GM18519 (cell line): ENCODE measurements at regions not wholly inside any gene's neighbourhood (a gene's known extent, or its start where the extent isn't known, plus 50 kb on each side); places are given as distances from the start of the nearest gene placed in this dataset.
"Not testable (repeated sequence)": the region's sequence is repeated elsewhere in the genome, so short reads cannot be mapped to it uniquely, and the experiment has no call there.

Source experiments
- ATAC-seq: cut with Tn5 transposase; IDR thresholded peaks from one replicate; pipeline ENCODE4 v1.9.1; 2021; ENCODE audit warnings: mild to moderate bottlenecking, moderate library complexity; ENCODE audit not compliant: unreplicated experiment, low FRiP score

- ATAC-seq: no peak
These were observed 54.3 kb upstream of the LRCH1 start for GRCh38 chr13:46498650-46499049.

- ATAC-seq: no peak
These were observed 56.9 kb upstream of the LRCH1 start for GRCh38 chr13:46496086-46496485.

DNA sequence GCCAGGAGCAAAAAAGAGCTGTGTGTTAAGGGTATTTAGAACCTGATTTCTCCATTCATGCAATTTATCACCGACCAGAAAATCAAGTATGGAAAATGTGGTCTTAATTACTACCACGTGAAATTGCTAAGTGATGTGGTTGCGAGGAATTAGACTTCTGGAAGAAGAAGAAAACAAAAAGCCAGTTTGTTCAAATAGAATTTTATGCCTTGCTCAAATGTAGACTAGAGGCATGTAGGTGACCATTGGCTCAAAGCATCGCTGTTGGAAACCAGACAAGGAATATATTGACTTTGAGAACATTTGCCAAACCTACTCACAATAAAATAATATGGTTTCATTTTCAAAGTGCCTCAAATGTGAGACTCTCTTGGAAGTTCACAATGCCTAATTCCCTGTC is 57.3 kb upstream of the LRCH1 start:
- ATAC-seq: no peak

- ATAC-seq: no peak
These were observed 57.9 kb upstream of the LRCH1 start for GRCh38 chr13:46495066-46495465.

- ATAC-seq: no peak
These were observed 60.0 kb upstream of the LRCH1 start for GRCh38 chr13:46492946-46493345.

DNA sequence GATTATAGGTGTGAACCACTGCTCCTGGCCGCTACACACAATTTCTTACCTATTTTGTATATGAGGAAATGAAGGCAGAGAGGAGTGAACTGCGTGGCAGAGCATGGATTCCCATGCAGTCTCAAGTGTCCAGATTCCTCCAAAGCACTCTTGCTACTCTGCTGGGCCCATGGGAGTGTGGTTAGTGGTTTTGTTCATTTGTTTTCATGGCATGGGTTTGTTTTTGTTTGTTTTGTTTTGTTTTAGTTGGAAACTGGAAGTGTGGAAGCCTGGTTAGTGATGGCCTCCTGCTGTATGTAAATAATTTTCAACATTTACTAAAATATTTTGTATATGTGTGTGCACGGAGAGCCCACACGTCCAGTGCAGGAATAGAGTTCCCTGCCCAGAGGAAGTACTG is 61.3 kb upstream of the LRCH1 start:
- no peak for ATAC-seq

GRCh38 chr13:46490713-46491112 is 62.3 kb upstream of the LRCH1 start:
- not testable (repeated sequence) for ATAC-seq

DNA sequence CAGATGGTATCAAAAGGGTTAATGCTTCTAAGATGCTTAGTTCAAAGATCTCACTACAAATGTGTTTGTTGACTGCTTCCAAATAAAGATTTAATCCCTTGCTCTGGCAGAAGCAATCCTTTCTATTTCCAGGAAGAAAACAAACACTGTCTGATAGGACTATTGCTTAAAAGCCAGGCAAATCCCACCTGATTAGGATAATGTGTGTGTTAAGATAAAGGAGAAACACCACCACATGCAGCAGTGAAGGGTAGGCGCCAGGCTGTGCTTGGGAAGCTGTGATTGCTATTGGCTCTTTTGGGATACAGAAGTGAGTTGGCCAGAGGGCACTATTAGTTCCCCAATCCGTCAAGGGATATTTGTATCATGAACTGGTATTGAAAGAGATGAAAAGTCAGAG is 62.8 kb upstream of the LRCH1 start:
- no peak for ATAC-seq

- no peak for ATAC-seq
These were observed 63.4 kb upstream of the LRCH1 start for GRCh38 chr13:46489586-46490023.

DNA sequence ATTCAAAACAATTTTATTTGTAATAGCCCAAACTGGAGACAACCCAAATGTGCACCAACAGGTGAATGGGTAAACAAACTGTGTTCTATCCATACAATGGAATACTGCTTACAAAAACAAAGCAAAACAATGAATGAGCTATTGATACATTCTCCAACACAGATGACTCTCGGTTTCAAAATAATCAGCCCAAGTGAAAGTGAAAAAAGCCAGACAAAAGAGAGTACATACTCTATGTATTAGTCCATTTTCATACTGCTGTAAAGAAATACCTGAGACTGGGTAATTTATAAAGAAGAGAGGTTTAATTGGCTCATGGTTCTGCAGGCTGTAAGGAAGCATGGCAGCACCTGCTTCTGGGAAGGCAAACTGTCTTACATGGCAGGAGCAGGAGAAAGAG is 65.2 kb upstream of the LRCH1 start:
- no peak for ATAC-seq

GRCh38 chr13:46486270-46486669 is 66.7 kb upstream of the LRCH1 start:
- ATAC-seq: no peak

DNA sequence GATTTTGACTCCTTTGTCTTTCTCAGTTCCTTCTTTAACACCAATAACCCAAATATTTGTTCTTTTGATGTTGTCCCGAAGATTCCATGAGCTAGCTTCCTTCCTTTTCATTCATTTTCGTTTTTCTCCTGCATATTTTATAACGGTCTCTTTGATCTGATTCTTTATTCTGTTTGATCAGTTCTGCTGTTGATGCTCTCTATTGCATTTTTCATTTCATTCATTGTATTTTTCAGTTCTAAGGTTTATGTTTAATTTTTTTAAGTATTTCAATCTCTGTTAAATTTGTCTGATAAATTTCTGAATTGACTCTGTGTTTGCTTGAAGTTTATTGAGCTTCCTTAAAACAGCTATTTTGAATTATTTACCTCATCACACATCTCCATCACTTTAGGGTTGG is 68.4 kb upstream of the LRCH1 start:
- no peak for ATAC-seq

DNA sequence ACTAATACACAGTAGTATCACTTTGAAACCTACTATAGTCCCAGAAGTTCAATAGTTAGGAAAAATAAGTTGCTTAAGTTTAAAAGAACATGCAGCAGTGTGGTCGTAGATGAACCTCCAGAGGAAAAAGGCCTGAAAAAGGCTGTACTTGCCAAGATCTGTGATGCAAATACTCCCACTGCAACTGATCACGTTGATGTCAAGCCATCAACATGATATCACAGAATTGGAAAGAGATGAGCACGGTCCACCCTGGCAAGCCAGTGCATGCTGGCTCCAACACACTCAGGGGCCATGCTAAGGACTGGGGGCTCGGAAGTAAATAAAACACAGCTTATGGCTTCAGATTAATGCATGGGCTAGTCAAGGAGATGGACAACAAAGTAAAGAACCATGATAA is 71.8 kb upstream of the LRCH1 start:
- ATAC-seq: no peak

- no peak for ATAC-seq
These were observed 72.8 kb upstream of the LRCH1 start for GRCh38 chr13:46480131-46480530.

DNA sequence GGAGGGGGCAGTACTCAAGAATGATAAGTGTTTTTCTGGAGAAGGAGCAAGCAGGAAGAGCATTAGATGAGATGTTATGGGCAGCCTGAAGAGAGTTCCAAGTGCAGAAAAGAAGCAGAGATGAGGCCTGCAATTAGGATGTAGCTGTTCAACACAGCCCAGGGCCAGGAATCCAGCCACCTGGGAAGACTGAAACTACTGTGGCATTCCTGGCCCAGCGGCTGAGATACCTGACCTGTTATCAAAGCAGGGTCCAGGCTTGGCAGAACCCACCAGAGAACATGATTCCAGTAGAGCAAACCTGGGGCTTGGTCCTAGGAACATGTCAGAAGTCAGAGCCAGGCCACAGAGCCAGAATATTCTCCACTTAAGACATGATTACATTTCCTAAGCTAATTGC is 73.3 kb upstream of the LRCH1 start:
- ATAC-seq: no peak

DNA sequence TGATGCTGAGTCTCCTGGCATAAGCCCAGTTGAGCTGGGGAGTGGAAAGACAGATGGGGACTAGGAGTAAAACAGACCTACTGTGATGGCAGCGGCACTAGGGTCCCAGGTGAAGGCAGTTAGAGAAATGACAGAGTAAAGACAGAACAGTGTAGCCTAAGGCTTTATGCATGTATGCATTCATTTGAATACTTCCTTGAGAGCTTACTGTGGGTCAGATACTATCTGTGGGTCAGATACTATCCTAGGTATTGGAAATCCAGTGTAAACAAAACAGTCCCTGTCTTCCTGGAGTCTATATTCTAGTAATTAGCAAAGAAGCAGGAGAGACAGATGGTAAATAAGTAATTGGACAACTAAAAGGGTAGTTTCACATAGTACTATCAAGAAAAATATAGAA is 73.7 kb upstream of the LRCH1 start:
- no peak for ATAC-seq

GRCh38 chr13:46478651-46479050 is 74.3 kb upstream of the LRCH1 start:
- ATAC-seq: no peak

GRCh38 chr13:46476174-46476573 is 76.8 kb upstream of the LRCH1 start:
- no peak for ATAC-seq

- no peak for ATAC-seq
These were observed 77.4 kb upstream of the LRCH1 start for GRCh38 chr13:46475541-46475991.

DNA sequence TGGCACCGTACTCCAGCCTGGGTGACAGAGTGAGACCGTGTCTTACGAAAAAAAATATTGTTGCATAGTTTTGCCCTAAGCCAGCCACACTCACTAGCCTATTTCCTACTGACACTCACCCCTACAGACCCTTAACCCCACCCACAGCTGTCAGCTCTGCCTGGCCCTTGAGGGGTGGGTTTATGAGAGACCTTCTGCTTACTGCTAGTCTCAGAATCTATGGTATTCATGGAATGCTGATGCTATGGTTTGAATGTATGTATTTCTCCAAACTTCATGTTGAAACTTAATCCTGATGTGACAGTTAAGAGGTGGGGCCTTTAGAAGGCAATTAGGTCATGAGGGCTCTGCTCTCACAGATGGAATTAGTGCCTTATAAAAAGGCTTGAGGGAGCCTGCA is 79.2 kb upstream of the LRCH1 start:
- ATAC-seq: no peak

DNA sequence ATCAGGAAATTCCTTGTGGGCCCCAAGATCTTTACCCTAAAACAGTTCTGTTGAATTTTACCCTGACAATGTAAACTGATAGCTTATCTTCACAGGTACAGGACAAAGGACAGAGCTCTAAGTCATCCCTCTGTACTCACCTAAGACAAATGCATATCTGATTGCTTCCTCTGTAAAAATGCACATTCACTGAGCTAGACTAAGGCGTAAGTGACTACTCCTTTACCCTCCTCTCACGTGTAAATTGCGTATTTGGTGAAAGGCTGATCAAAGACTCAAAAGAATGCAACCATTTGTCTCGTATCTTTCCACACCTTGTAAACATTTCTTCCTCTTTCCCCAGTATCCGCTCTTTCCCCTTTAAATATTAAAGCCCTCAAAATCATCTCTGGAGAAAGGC is 80.6 kb upstream of the LRCH1 start:
- ATAC-seq: no peak

GRCh38 chr13:46469699-46470098 is 82.6 kb upstream of the RUBCNL start:
- not testable (repeated sequence) for ATAC-seq
